ENCODE measurements at regions not wholly inside any gene's neighbourhood (a gene's known extent, or its start where the extent isn't known, plus 50 kb on each side); places are given as distances from the start of the nearest gene placed in this dataset.

- Mint-ChIP-seq H3K9me3 (peaks cover 3% of the 10 kb centered on the region), H3K4me3 (no peak overlapping the region), H3K27ac (no peak overlapping the region), H3K36me3 (no peaks in the 10 kb centered on the region), H3K4me1 (peaks cover 11% of the 10 kb centered on the region), H3K27me3 (ENCODE audit: insufficient read depth, low read depth) (no peaks in the 10 kb centered on the region)
- H3K27ac ChIP-seq, result no peak overlapping the region
- H3K4me3 ChIP-seq, result no peak overlapping the region
- no peak overlapping the region for H2AFZ ChIP-seq (replicated peaks)
- H3K4me2 ChIP-seq, result no peak overlapping the region
- H3K27me3 ChIP-seq, result no peaks in the 10 kb centered on the region
- DNase-seq (ENCODE audit: low spot score), result no peak
- no peaks in the 10 kb centered on the region for H3K79me2 ChIP-seq (ENCODE audit: low read depth)
- H3F3A ChIP-seq (ENCODE audit: low read depth), result no peaks in the 10 kb centered on the region
- no peak for TF ChIP-seq EZH2 (IDR thresholded peaks at IDR 0.05)
- no peak for TF ChIP-seq CTCF (IDR thresholded peaks at IDR 0.05)
- no peak for TF ChIP-seq EZH2phosphoT487 (IDR thresholded peaks at IDR 0.05)
- no peaks in the 10 kb centered on the region for H3K9me3 ChIP-seq (ENCODE audit: low read depth)
- peaks cover 12% of the 10 kb centered on the region for H3K4me1 ChIP-seq
- H3K36me3 ChIP-seq, result no peaks in the 10 kb centered on the region
- H3K9ac ChIP-seq, result no peak overlapping the region
- no peaks in the 10 kb centered on the region for H4K20me1 ChIP-seq (ENCODE audit: low read depth)
These were observed 1398.5 kb upstream of the CELF4 start for GRCh38 chr18:38963943-38964660.

GRCh38 chr18:38961880-38962279, 1396.3 kb upstream of the CELF4 start:
- Mint-ChIP-seq H3K36me3 (no peaks in the 10 kb centered on the region), H3K9me3 (peaks cover 3% of the 10 kb centered on the region), H3K4me3 (no peak overlapping the region), H3K4me1 (peaks cover 11% of the 10 kb centered on the region), H3K27me3 (ENCODE audit: insufficient read depth, low read depth) (no peaks in the 10 kb centered on the region), H3K27ac (no peak overlapping the region)
- H3K27me3 ChIP-seq, result no peaks in the 10 kb centered on the region
- no peaks in the 10 kb centered on the region for H3K36me3 ChIP-seq
- no peaks in the 10 kb centered on the region for H4K20me1 ChIP-seq (ENCODE audit: low read depth)
- no peak overlapping the region for H3K27ac ChIP-seq
- H3K4me1 ChIP-seq, result peaks cover 12% of the 10 kb centered on the region
- no peak overlapping the region for H3K9ac ChIP-seq
- H3F3A ChIP-seq (ENCODE audit: low read depth), result no peaks in the 10 kb centered on the region
- TF ChIP-seq CTCF (IDR thresholded peaks at IDR 0.05) (no peak), EZH2phosphoT487 (IDR thresholded peaks at IDR 0.05) (no peak), EZH2 (IDR thresholded peaks at IDR 0.05) (no peak)
- peak overlapping the region; percentile 0 for H3K4me2 ChIP-seq
- no peak overlapping the region for H3K4me3 ChIP-seq
- H3K79me2 ChIP-seq (ENCODE audit: low read depth), result no peaks in the 10 kb centered on the region
- H2AFZ ChIP-seq (replicated peaks), result peak overlapping the region; percentile 92
- DNase-seq (ENCODE audit: low spot score), result peak; percentile 23
- no peaks in the 10 kb centered on the region for H3K9me3 ChIP-seq (ENCODE audit: low read depth)

- peaks cover 12% of the 10 kb centered on the region for H3K4me1 ChIP-seq
- no peaks in the 10 kb centered on the region for H3F3A ChIP-seq (ENCODE audit: low read depth)
- H3K9ac ChIP-seq, result no peak overlapping the region
- H3K9me3 Mint-ChIP-seq, result peaks cover 3% of the 10 kb centered on the region
- no peak overlapping the region for H3K4me3 Mint-ChIP-seq
- H3K27ac ChIP-seq, result no peak overlapping the region
- H2AFZ ChIP-seq (replicated peaks), result no peak overlapping the region
- H3K9me3 ChIP-seq (ENCODE audit: low read depth), result no peaks in the 10 kb centered on the region
- TF ChIP-seq EZH2 (IDR thresholded peaks at IDR 0.05) (no peak), CTCF (IDR thresholded peaks at IDR 0.05) (no peak), EZH2phosphoT487 (IDR thresholded peaks at IDR 0.05) (no peak)
- H3K79me2 ChIP-seq (ENCODE audit: low read depth), result no peaks in the 10 kb centered on the region
- no peak for DNase-seq (ENCODE audit: low spot score)
- no peaks in the 10 kb centered on the region for H3K36me3 Mint-ChIP-seq
- no peak overlapping the region for H3K4me2 ChIP-seq
- no peaks in the 10 kb centered on the region for H3K27me3 ChIP-seq
- H3K4me3 ChIP-seq, result no peak overlapping the region
- H4K20me1 ChIP-seq (ENCODE audit: low read depth), result no peaks in the 10 kb centered on the region
- peaks cover 11% of the 10 kb centered on the region for H3K4me1 Mint-ChIP-seq
- H3K27me3 Mint-ChIP-seq (ENCODE audit: insufficient read depth, low read depth), result peaks cover 2% of the 10 kb centered on the region
- H3K27ac Mint-ChIP-seq, result no peak overlapping the region
- H3K36me3 ChIP-seq, result no peaks in the 10 kb centered on the region
These were observed 1392.1 kb upstream of the CELF4 start for GRCh38 chr18:38957736-38958135.
